ENCODE measurements at regions not wholly inside any gene's neighbourhood (a gene's known extent, or its start where the extent isn't known, plus 50 kb on each side); places are given as distances from the start of the nearest gene placed in this dataset.
A peak's percentile ranks its signal among the peaks of the same experiment; 100 is the strongest.

GRCh38 chr14:30427846-30428245, 131.1 kb upstream of the G2E3 start:
- Histone ChIP-seq H3K4me1 (ENCODE audit: control insufficient read depth, insufficient read depth, low read length) (no peaks in the 10 kb centered on the region), H3K9me3 (ENCODE audit: control insufficient read depth, insufficient read depth, low read length) (no peaks in the 10 kb centered on the region), H3K27ac (ENCODE audit: low read depth, low read length) (no peak overlapping the region), H3K36me3 (ENCODE audit: control insufficient read depth, insufficient read depth, low read length) (no peaks in the 10 kb centered on the region), H3K27me3 (ENCODE audit: control insufficient read depth, insufficient read depth, low read length) (no peaks in the 10 kb centered on the region), H3K4me3 (ENCODE audit: low read depth, low read length) (no peak overlapping the region)
- no peak for DNase-seq (ENCODE audit: low read depth in 4 of 6, low spot score in 6 of 6)

- H3K27me3 ChIP-seq (ENCODE audit: control insufficient read depth, insufficient read depth, low read length): no peaks in the 10 kb centered on the region
- no peak overlapping the region for H3K4me3 ChIP-seq (ENCODE audit: low read depth, low read length)
- no peak overlapping the region for H3K27ac ChIP-seq (ENCODE audit: low read depth, low read length)
- no peaks in the 10 kb centered on the region for H3K4me1 ChIP-seq (ENCODE audit: control insufficient read depth, insufficient read depth, low read length)
- DNase-seq (ENCODE audit: low read depth in 4 of 6, low spot score in 6 of 6): no peak
- WGBS (ENCODE audit: insufficient coverage): no CpG with 5 or more reads among the region's 1 CpG
- H3K9me3 ChIP-seq (ENCODE audit: control insufficient read depth, insufficient read depth, low read length): no peaks in the 10 kb centered on the region
- H3K36me3 ChIP-seq (ENCODE audit: control insufficient read depth, insufficient read depth, low read length): no peaks in the 10 kb centered on the region
These were observed 127.4 kb upstream of the G2E3 start for GRCh38 chr14:30431552-30431951.

- Histone ChIP-seq H3K9me3 (ENCODE audit: control insufficient read depth, insufficient read depth, low read length) (no peaks in the 10 kb centered on the region), H3K36me3 (ENCODE audit: control insufficient read depth, insufficient read depth, low read length) (no peaks in the 10 kb centered on the region), H3K27me3 (ENCODE audit: control insufficient read depth, insufficient read depth, low read length) (no peaks in the 10 kb centered on the region), H3K4me3 (ENCODE audit: low read depth, low read length) (no peak overlapping the region), H3K4me1 (ENCODE audit: control insufficient read depth, insufficient read depth, low read length) (no peaks in the 10 kb centered on the region), H3K27ac (ENCODE audit: low read depth, low read length) (no peak overlapping the region)
- 67% methylated on average over 2 of the region's 4 CpGs for WGBS (ENCODE audit: insufficient coverage)
- peak in 1 of 6 donors; percentile 59 for DNase-seq (ENCODE audit: low read depth in 4 of 6, low spot score in 6 of 6)
These were observed 118.0 kb upstream of the G2E3 start for GRCh38 chr14:30440961-30441360.

DNA sequence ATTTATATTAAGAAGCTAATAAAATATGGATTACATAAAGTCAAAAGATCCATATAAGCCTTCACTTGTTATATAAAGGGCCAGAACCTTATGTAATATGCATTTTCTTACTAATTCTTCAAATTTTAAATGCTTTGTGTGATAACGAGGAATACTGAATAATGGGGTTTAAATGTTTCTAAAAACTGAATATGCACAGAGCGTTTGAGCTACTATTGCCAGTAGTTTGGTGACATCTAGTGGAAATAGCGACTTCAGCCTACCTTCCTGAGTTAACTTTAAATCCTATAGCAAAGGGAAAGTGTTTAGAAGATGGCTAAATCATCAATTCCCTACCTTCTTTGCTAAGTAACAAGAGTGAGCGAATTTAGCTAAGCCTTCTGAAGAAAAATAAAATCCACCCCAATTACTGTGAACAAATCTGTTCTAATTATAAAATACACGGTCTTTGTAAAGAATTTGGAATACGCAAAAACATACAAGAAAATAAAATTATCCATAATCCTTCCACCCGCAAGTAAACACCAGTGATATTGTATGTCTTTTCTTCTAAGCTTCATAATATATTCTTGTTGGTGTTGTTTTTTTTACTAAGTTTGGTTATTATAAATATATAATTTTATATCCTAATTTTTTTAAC, 115.5 kb upstream of the G2E3 start:
- H3K9me3 ChIP-seq (ENCODE audit: control insufficient read depth, insufficient read depth, low read length): no peaks in the 10 kb centered on the region
- H3K4me1 ChIP-seq (ENCODE audit: control insufficient read depth, insufficient read depth, low read length): no peaks in the 10 kb centered on the region
- H3K27ac ChIP-seq (ENCODE audit: low read depth, low read length): no peak overlapping the region
- DNase-seq (ENCODE audit: low read depth in 4 of 6, low spot score in 6 of 6): peak in 5 of 6 donors; percentile 38 to 96 (median 55)
- H3K27me3 ChIP-seq (ENCODE audit: control insufficient read depth, insufficient read depth, low read length): no peaks in the 10 kb centered on the region
- H3K4me3 ChIP-seq (ENCODE audit: low read depth, low read length): no peak overlapping the region
- WGBS (ENCODE audit: insufficient coverage): no CpG with 5 or more reads among the region's 7 CpGs
- H3K36me3 ChIP-seq (ENCODE audit: control insufficient read depth, insufficient read depth, low read length): no peaks in the 10 kb centered on the region

DNA sequence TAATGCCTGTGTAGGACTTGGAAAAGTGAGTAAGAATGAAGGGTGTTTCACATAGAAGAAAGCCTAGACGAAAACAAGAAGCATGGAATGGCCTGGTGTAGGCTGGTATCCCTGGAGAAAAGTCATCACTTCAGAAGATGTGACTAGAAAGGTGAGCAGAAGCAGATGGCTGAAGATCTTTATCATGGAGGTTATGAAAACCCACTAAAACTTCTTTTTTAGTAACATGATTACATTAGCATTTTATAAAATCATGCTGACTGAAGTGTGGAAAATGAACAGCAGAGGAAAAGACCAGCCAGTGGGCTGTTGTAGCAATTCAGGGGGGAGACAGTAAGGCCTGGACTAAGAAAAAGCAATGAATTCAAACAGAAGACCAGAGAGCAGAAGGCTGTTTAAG, 114.5 kb upstream of the G2E3 start:
- H3K4me3 ChIP-seq (ENCODE audit: low read depth, low read length): no peak overlapping the region
- no peaks in the 10 kb centered on the region for H3K27me3 ChIP-seq (ENCODE audit: control insufficient read depth, insufficient read depth, low read length)
- H3K4me1 ChIP-seq (ENCODE audit: control insufficient read depth, insufficient read depth, low read length): no peaks in the 10 kb centered on the region
- no peaks in the 10 kb centered on the region for H3K36me3 ChIP-seq (ENCODE audit: control insufficient read depth, insufficient read depth, low read length)
- H3K9me3 ChIP-seq (ENCODE audit: control insufficient read depth, insufficient read depth, low read length): no peaks in the 10 kb centered on the region
- 86% methylated on average over 1 of the region's 1 CpG for WGBS (ENCODE audit: insufficient coverage)
- DNase-seq (ENCODE audit: low read depth in 4 of 6, low spot score in 6 of 6): peak in 1 of 6 donors; percentile 4
- no peak overlapping the region for H3K27ac ChIP-seq (ENCODE audit: low read depth, low read length)

- 59% methylated on average over 3 of the region's 6 CpGs for WGBS (ENCODE audit: insufficient coverage)
- Histone ChIP-seq H3K27me3 (ENCODE audit: control insufficient read depth, insufficient read depth, low read length) (no peaks in the 10 kb centered on the region), H3K4me3 (ENCODE audit: low read depth, low read length) (no peak overlapping the region)
These were observed 113.8 kb upstream of the G2E3 start for GRCh38 chr14:30445011-30445793.

DNA sequence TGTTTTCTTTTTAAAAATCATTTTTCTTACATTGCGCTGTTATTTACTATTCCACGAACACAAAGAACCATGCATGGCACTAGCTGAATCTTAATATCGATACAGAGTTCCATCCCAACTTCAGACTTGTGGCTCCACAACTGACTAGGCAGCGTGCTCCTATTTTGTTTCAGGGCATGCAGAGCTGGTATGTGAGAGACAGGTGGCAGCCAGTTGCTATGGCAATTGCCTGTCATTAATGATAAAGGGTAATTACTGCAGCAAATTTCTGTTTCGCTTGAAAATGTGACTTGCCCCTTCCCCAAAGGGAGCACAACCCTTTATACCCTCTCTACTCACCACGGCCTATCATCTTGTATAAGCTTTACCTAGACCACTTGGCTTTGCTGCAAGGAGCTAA, 113.1 kb upstream of the G2E3 start:
- no peaks in the 10 kb centered on the region for H3K9me3 ChIP-seq (ENCODE audit: control insufficient read depth, insufficient read depth, low read length)
- peaks cover 4% of the 10 kb centered on the region for H3K4me1 ChIP-seq (ENCODE audit: control insufficient read depth, insufficient read depth, low read length)
- 93% methylated on average over 3 of the region's 6 CpGs for WGBS (ENCODE audit: insufficient coverage)
- DNase-seq (ENCODE audit: low read depth in 4 of 6, low spot score in 6 of 6): peak in 2 of 6 donors; percentile 39 to 40
- no peak overlapping the region for H3K27ac ChIP-seq (ENCODE audit: low read depth, low read length)
- no peaks in the 10 kb centered on the region for H3K36me3 ChIP-seq (ENCODE audit: control insufficient read depth, insufficient read depth, low read length)
- H3K27me3 ChIP-seq (ENCODE audit: control insufficient read depth, insufficient read depth, low read length): no peaks in the 10 kb centered on the region
- no peak overlapping the region for H3K4me3 ChIP-seq (ENCODE audit: low read depth, low read length)

More at GRCh38 chr14:30445011-30445793, 113.8 kb upstream of the G2E3 start:
- no peaks in the 10 kb centered on the region for H3K36me3 ChIP-seq (ENCODE audit: control insufficient read depth, insufficient read depth, low read length)
- H3K27ac ChIP-seq (ENCODE audit: low read depth, low read length): no peak overlapping the region
- DNase-seq (ENCODE audit: low read depth in 4 of 6, low spot score in 6 of 6): peak in 1 of 6 donors; percentile 65
- no peaks in the 10 kb centered on the region for H3K9me3 ChIP-seq (ENCODE audit: control insufficient read depth, insufficient read depth, low read length)
- H3K4me1 ChIP-seq (ENCODE audit: control insufficient read depth, insufficient read depth, low read length): no peaks in the 10 kb centered on the region

- Histone ChIP-seq H3K4me3 (ENCODE audit: low read depth, low read length) (no peak overlapping the region), H3K36me3 (ENCODE audit: control insufficient read depth, insufficient read depth, low read length) (no peaks in the 10 kb centered on the region), H3K27me3 (ENCODE audit: control insufficient read depth, insufficient read depth, low read length) (no peaks in the 10 kb centered on the region), H3K27ac (ENCODE audit: low read depth, low read length) (no peak overlapping the region), H3K4me1 (ENCODE audit: control insufficient read depth, insufficient read depth, low read length) (peaks cover 4% of the 10 kb centered on the region), H3K9me3 (ENCODE audit: control insufficient read depth, insufficient read depth, low read length) (no peaks in the 10 kb centered on the region)
- 20% methylated on average over 1 of the region's 8 CpGs for WGBS (ENCODE audit: insufficient coverage)
- DNase-seq (ENCODE audit: low read depth in 4 of 6, low spot score in 6 of 6): peak in 2 of 6 donors; percentile 35 to 62
These were observed 108.1 kb upstream of the G2E3 start for GRCh38 chr14:30450631-30451545.

DNA sequence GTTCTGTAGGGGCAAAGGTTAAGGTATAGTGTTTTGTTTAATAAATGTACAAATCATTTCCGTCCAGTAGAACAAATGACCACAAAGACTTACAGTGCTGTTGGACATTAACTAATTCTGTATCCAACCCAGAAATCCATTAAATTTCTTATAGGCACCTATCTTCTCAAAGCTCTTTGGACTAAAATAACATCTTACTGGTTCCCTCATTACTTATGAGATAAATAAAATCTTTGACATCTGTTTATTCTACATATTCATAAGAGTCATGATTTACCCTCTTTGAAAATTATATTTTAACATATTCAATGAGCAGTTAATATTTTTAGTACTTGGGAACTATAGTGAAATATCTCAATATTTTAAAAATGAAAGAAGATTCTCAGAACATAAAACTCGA, 102.7 kb upstream of the G2E3 start:
- no CpG with 5 or more reads among the region's 2 CpGs for WGBS (ENCODE audit: insufficient coverage)
- H3K9me3 ChIP-seq (ENCODE audit: control insufficient read depth, insufficient read depth, low read length): no peaks in the 10 kb centered on the region

More for the DNA sequence above, 102.7 kb upstream of the G2E3 start:
- Histone ChIP-seq H3K27me3 (ENCODE audit: control insufficient read depth, insufficient read depth, low read length) (no peaks in the 10 kb centered on the region), H3K4me3 (ENCODE audit: low read depth, low read length) (no peak overlapping the region), H3K4me1 (ENCODE audit: control insufficient read depth, insufficient read depth, low read length) (no peaks in the 10 kb centered on the region), H3K36me3 (ENCODE audit: control insufficient read depth, insufficient read depth, low read length) (no peaks in the 10 kb centered on the region), H3K27ac (ENCODE audit: low read depth, low read length) (no peak overlapping the region)
- no peak for DNase-seq (ENCODE audit: low read depth in 4 of 6, low spot score in 6 of 6)

Measured in spinal cord (tissue), 9 donors.